ENCODE measurements at regions not wholly inside any gene's neighbourhood (a gene's known extent, or its start where the extent isn't known, plus 50 kb on each side); places are given as distances from the start of the nearest gene placed in this dataset.

GRCh38 chr6:169395080-169395805, 141.6 kb upstream of the THBS2 start:
- Mint-ChIP-seq H3K27ac (no peak overlapping the region), H3K4me1 (peaks cover 10% of the 10 kb centered on the region), H3K4me3 (no peak overlapping the region), H3K36me3 (ENCODE audit: low read depth) (no peaks in the 10 kb centered on the region), H3K27me3 (ENCODE audit: low read depth, poor library complexity) (no peaks in the 10 kb centered on the region), H3K9me3 (peaks cover 29% of the 10 kb centered on the region)
- DNase-seq = no peak
- TF ChIP-seq, protein P1, sequence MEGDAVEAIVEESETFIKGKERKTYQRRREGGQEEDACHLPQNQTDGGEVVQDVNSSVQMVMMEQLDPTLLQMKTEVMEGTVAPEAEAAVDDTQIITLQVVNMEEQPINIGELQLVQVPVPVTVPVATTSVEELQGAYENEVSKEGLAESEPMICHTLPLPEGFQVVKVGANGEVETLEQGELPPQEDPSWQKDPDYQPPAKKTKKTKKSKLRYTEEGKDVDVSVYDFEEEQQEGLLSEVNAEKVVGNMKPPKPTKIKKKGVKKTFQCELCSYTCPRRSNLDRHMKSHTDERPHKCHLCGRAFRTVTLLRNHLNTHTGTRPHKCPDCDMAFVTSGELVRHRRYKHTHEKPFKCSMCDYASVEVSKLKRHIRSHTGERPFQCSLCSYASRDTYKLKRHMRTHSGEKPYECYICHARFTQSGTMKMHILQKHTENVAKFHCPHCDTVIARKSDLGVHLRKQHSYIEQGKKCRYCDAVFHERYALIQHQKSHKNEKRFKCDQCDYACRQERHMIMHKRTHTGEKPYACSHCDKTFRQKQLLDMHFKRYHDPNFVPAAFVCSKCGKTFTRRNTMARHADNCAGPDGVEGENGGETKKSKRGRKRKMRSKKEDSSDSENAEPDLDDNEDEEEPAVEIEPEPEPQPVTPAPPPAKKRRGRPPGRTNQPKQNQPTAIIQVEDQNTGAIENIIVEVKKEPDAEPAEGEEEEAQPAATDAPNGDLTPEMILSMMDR (IDR thresholded peaks at IDR 0.05) = no peak

DNA sequence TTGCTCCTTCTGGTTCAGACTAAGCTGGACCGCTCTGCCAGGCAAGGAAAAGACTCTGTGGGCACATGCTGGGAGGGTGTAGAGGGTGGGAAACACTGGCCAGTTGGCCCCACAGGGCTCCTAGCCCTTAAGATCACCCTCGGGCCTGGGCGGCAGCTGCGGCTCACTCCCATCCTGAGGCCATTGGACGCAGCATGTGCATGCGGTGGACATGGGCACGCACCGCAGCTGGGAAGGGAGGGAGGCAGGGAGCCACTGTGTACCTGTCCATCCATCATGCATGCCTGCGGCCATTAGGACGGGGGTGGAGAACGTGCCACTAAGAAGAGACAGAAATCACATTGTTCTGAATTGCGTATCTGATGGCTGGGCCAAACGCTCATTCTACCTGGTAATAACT, 140.1 kb upstream of the THBS2 start:
- H3K27me3 Mint-ChIP-seq (ENCODE audit: low read depth, poor library complexity) = no peaks in the 10 kb centered on the region
- H3K36me3 Mint-ChIP-seq (ENCODE audit: low read depth) = peaks cover 6% of the 10 kb centered on the region
- H3K4me1 Mint-ChIP-seq = peaks cover 7% of the 10 kb centered on the region
- no peak overlapping the region for H3K27ac Mint-ChIP-seq
- no peak for DNase-seq
- TF ChIP-seq, protein P1 (IDR thresholded peaks at IDR 0.05) = no peak
- peaks cover 42% of the 10 kb centered on the region for H3K9me3 Mint-ChIP-seq
- no peak overlapping the region for H3K4me3 Mint-ChIP-seq

DNA sequence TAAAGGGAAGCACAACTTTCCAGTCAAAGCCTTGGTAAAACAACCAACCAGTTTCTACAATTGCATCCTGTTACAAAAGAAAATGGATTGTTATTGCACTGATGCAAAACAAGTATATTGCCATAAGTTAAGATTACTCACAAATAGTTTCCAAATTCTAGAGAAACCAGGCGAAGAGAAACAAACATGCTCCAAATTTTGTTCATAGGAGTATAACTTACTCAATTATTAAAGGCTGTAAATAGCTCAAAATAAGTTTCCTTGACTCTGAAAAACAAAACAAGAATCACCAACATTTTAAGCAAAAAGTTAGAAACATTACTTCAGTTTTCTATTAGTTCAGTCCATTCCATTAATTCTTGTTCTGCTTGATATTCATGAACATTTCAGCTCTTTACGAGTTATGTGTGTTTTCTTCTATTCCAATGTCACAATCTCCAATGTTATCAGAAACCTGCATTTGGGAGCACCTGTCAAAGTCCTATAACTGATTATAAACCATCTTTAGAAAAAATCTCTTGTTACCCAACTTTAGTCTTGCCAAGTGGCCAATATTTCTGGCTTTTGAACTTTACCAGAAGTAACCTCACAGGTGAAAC, 137.9 kb upstream of the THBS2 start:
- Mint-ChIP-seq H3K27ac (no peak overlapping the region), H3K9me3 (peaks cover 42% of the 10 kb centered on the region), H3K27me3 (ENCODE audit: low read depth, poor library complexity) (no peaks in the 10 kb centered on the region), H3K4me1 (no peaks in the 10 kb centered on the region), H3K36me3 (ENCODE audit: low read depth) (peaks cover 6% of the 10 kb centered on the region), H3K4me3 (no peak overlapping the region)
- no peak for DNase-seq
- TF ChIP-seq, protein P1 (IDR thresholded peaks at IDR 0.05) = no peak

DNA sequence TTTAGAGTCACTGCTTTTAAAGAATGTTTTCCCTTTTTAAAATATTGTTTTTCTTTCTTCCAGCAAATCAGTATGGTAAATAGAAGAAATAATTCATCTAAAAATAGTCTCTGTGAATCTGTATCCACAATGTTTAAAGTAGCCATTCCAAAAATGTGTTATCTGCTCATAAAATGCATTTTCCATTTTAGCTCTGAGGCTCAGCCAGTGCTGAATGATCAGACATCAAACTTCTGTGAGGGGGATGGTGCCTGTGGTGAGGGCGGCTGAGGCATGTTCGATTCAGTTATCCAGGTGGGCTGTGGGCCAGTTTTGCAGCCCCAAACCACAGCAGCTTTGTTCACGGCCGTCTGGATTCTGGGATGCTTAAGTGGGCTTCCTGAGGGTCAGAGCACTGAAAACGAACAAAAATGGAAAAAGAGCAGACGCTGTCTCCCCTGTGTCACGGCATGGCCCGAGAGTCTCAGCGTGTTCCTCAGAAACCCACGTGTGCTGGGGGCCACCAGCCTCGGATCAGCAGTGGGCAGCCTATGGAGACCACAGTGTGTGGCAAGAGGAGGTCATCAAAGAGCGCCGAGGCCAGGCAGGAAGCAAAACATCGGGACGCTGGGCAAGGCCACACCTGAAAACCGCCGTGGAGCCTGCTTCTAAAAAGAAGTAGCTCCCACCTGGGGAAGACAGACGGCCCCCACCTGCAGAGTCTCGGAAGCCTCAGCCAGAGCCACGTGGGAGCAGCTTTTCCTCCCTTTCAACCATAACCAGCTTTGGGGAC, 134.9 kb upstream of the THBS2 start:
- TF ChIP-seq, protein P1 (IDR thresholded peaks at IDR 0.05) = no peak
- peaks cover 45% of the 10 kb centered on the region for H3K9me3 Mint-ChIP-seq
- no peaks in the 10 kb centered on the region for H3K4me1 Mint-ChIP-seq
- no peak overlapping the region for H3K4me3 Mint-ChIP-seq
- H3K27me3 Mint-ChIP-seq (ENCODE audit: low read depth, poor library complexity) = no peaks in the 10 kb centered on the region
- peaks cover 6% of the 10 kb centered on the region for H3K36me3 Mint-ChIP-seq (ENCODE audit: low read depth)
- H3K27ac Mint-ChIP-seq = no peak overlapping the region
- DNase-seq = no peak

GRCh38 chr6:169387809-169388383, 134.2 kb upstream of the THBS2 start:
- Mint-ChIP-seq H3K4me3 (no peak overlapping the region), H3K36me3 (ENCODE audit: low read depth) (peaks cover 6% of the 10 kb centered on the region), H3K27ac (no peak overlapping the region), H3K27me3 (ENCODE audit: low read depth, poor library complexity) (no peaks in the 10 kb centered on the region), H3K4me1 (peaks cover 5% of the 10 kb centered on the region), H3K9me3 (peaks cover 41% of the 10 kb centered on the region)
- DNase-seq = no peak
- TF ChIP-seq, protein P1 (IDR thresholded peaks at IDR 0.05) = no peak
